Neuronal stem cell (in vitro differentiated cells): ENCODE measurements at regions not wholly inside any gene's neighbourhood (a gene's known extent, or its start where the extent isn't known, plus 50 kb on each side); places are given as distances from the start of the nearest gene placed in this dataset.

ENCODE experiments used
- DNase-seq: peaks from one replicate; pipeline ENCODE4 v3.0.0-alpha.2; 2013; ENCODE audit warnings: low spot score
- H2AFZ ChIP-seq: one replicate; pipeline ENCODE4 v1.6.1; 2013; ENCODE audit warnings: mild to moderate bottlenecking, low read length, inconsistent platforms
- H2AK5ac ChIP-seq: 2 replicates; pipeline ENCODE4 v1.6.1; 2013; ENCODE audit warnings: low read depth, mild to moderate bottlenecking, inconsistent platforms, low read length, moderate library complexity, mixed read lengths
- H2BK120ac ChIP-seq: 2 replicates; pipeline ENCODE4 v1.6.1; 2013; ENCODE audit warnings: low read depth, mild to moderate bottlenecking, inconsistent platforms, low read length, moderate library complexity, mixed read lengths
- H2BK12ac ChIP-seq: one replicate; pipeline ENCODE4 v1.6.1; 2013; ENCODE audit warnings: low read length, inconsistent platforms
- H2BK15ac ChIP-seq: 2 replicates; pipeline ENCODE4 v1.6.1; 2013; ENCODE audit warnings: mild to moderate bottlenecking, low read length, inconsistent platforms, mixed read lengths
- H2BK5ac ChIP-seq: one replicate; pipeline ENCODE4 v1.6.1; 2013; ENCODE audit warnings: inconsistent platforms, mild to moderate bottlenecking, low read length, moderate library complexity
- H3K14ac ChIP-seq: one replicate; pipeline ENCODE4 v1.6.1; 2013; ENCODE audit warnings: low read length, inconsistent platforms
- H3K18ac ChIP-seq: 2 replicates; pipeline ENCODE4 v1.6.1; 2013; ENCODE audit warnings: low read length, inconsistent platforms
- H3K23ac ChIP-seq: 2 replicates; pipeline ENCODE4 v1.6.1; 2013; ENCODE audit warnings: low read depth, mild to moderate bottlenecking, mixed read lengths, low read length, inconsistent platforms; ENCODE audit not compliant: poor library complexity
- H3K27ac ChIP-seq: replicated peaks from 3 replicates; pipeline ENCODE4 v1.5.1; 2013; ENCODE audit warnings: low read length, inconsistent platforms
- H3K27me3 ChIP-seq, 3 experiments: 2 replicates each; pipeline ENCODE4 v1.6.1; 2013; ENCODE audit warnings: low read length in 3 of 3, mild to moderate bottlenecking in 2 of 3, inconsistent platforms in 1 of 3, low read depth in 1 of 3, mixed read lengths in 1 of 3, moderate library complexity in 1 of 3; ENCODE audit not compliant: control insufficient read depth in 3 of 3, insufficient read depth in 3 of 3
- H3K36me3 ChIP-seq, 2 donors: replicated peaks in 1 of 2; 2 replicates each; pipeline ENCODE4 v1.6.1; 2013; ENCODE audit warnings: low read length in 2 of 2; ENCODE audit not compliant: control insufficient read depth in 2 of 2, insufficient read depth in 2 of 2
- H3K4ac ChIP-seq: 2 replicates; pipeline ENCODE4 v1.6.1; 2013; ENCODE audit warnings: inconsistent platforms, mild to moderate bottlenecking, low read length, moderate library complexity
- H3K4me1 ChIP-seq, 2 donors: 1 replicate in 1 of 2; 2 replicates in 1 of 2; pipeline ENCODE4 v1.6.1; 2013; ENCODE audit warnings: low read length in 2 of 2, low read depth in 1 of 2; ENCODE audit not compliant: control insufficient read depth in 2 of 2, insufficient read depth in 1 of 2
- H3K4me2 ChIP-seq: one replicate; pipeline ENCODE4 v1.6.1; 2013; ENCODE audit warnings: mild to moderate bottlenecking, low read length, inconsistent platforms; ENCODE audit not compliant: insufficient read depth, poor library complexity, severe bottlenecking
- H3K4me3 ChIP-seq, 2 donors: 2 replicates each; pipeline ENCODE4 v1.5.1; 2013; ENCODE audit warnings: low read length in 2 of 2, mild to moderate bottlenecking in 2 of 2, inconsistent platforms in 1 of 2, moderate library complexity in 1 of 2
- H3K79me1 ChIP-seq: one replicate; pipeline ENCODE4 v1.6.1; 2013; ENCODE audit warnings: low read depth, mild to moderate bottlenecking, inconsistent platforms, low read length, moderate library complexity
- H3K9ac ChIP-seq: one replicate; pipeline ENCODE4 v1.6.1; 2013; ENCODE audit warnings: mild to moderate bottlenecking, low read depth, low read length, inconsistent platforms; ENCODE audit not compliant: poor library complexity
- H3K9me3 ChIP-seq, 2 donors: replicated peaks in 1 of 2; 2 replicates each; pipeline versions ENCODE3 to v1.6.1; 2013; ENCODE audit warnings: low read length in 2 of 2, mild to moderate bottlenecking in 2 of 2, inconsistent platforms in 1 of 2, low read depth in 1 of 2, mixed read lengths in 1 of 2, moderate library complexity in 1 of 2; ENCODE audit not compliant: control insufficient read depth in 2 of 2, insufficient read depth in 1 of 2
- H4K8ac ChIP-seq: one replicate; pipeline ENCODE4 v1.6.1; 2013; ENCODE audit warnings: low read depth, mild to moderate bottlenecking, inconsistent platforms, low read length, moderate library complexity
- H4K91ac ChIP-seq: one replicate; pipeline ENCODE4 v1.6.1; 2013; ENCODE audit warnings: low read length, low read depth, mild to moderate bottlenecking, inconsistent platforms; ENCODE audit not compliant: poor library complexity
- WGBS, 2 donors: extraction: QIAGEN DNeasy Blood & Tissue Kit; methylation state at CpG; one replicate each; pipeline ENCODE4 v1.1.7; 2013; ENCODE audit warnings: missing lambda C conversion rate in 2 of 2, mixed read lengths in 1 of 2; ENCODE audit not compliant: insufficient read length in 2 of 2, insufficient replicate concordance in 1 of 2; ENCODE audit errors: extremely low coverage in 2 of 2; 5-methylcytosine and 5-hydroxymethylcytosine counted together

DNA sequence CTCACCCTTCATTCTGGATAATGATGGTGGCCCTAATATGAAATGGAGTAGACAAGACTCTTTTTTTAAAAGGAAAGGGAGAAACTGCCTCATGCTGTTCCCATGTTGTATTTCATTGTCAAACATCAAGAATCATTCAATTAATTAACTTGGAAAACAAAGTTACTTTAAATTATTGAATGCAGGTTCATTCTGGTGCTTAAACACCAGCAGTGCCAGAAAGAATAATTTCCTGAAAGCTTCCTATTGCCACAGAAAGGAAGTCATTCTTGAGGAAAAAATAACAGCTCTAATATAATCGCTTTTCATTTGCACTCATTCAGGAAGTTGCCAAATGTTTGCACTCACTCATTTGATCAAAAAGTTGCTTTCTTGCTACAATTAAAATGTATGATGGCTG, 497.1 kb upstream of the CDH11 start:
- H2BK120ac ChIP-seq = no peak overlapping the region
- no peak overlapping the region for H4K8ac ChIP-seq
- no peak overlapping the region for H3K4me2 ChIP-seq
- no peak overlapping the region for H4K91ac ChIP-seq
- H3K9me3 ChIP-seq = no peaks in the 10 kb centered on the region
- H2BK12ac ChIP-seq = no peak overlapping the region
- no peak overlapping the region for H2BK5ac ChIP-seq
- no peak overlapping the region for H2AK5ac ChIP-seq
- H3K4me1 ChIP-seq = no peaks in the 10 kb centered on the region
- no CpG with 5 or more reads among the region's 1 CpG for WGBS, 2 donors
- no peak overlapping the region for H3K4me3 ChIP-seq
- no peak overlapping the region for H2AFZ ChIP-seq
- H3K36me3 ChIP-seq = no peaks in the 10 kb centered on the region
- H3K4ac ChIP-seq = no peak overlapping the region
- no peak overlapping the region for H3K18ac ChIP-seq
- no peak overlapping the region for H2BK15ac ChIP-seq
- no peak overlapping the region for H3K9ac ChIP-seq
- H3K79me1 ChIP-seq = no peaks in the 10 kb centered on the region
- H3K27me3 ChIP-seq = no peaks in the 10 kb centered on the region
- no peak overlapping the region for H3K23ac ChIP-seq
- DNase-seq = no peak
- H3K27ac ChIP-seq = no peak overlapping the region
- no peak overlapping the region for H3K14ac ChIP-seq

DNA sequence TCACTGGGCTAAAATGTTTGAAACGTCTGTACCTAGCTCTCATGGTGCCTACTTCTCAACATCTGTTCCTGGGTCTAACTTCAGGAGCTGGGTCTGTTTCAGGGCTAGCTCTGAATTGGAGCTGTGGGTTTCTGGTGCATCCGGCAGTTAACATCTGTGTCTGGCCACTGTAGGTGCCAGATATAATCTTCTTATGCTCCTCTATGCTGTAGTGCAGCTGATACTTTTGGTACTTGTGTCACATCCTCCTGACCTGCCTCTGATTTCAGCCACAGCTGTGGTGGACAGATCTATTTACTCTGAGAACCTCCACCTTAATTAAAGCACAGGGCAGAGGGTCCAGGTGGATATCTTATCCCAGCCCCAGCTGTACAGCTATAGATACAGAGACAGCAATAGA, 496.5 kb upstream of the CDH11 start:
- Histone ChIP-seq H3K18ac (no peak overlapping the region), H3K4me2 (no peak overlapping the region), H2BK12ac (no peak overlapping the region), H3K27me3 (no peaks in the 10 kb centered on the region), H3K23ac (no peak overlapping the region), H2AFZ (no peak overlapping the region), H3K27ac (no peak overlapping the region), H3K9ac (no peak overlapping the region), H2BK120ac (no peak overlapping the region), H3K4ac (no peak overlapping the region), H2AK5ac (no peak overlapping the region), H3K79me1 (no peaks in the 10 kb centered on the region), H3K4me3 (no peak overlapping the region), H2BK5ac (no peak overlapping the region), H3K14ac (no peak overlapping the region), H4K91ac (no peak overlapping the region), H2BK15ac (no peak overlapping the region), H3K4me1 (no peaks in the 10 kb centered on the region), H3K9me3 (no peaks in the 10 kb centered on the region), H3K36me3 (no peaks in the 10 kb centered on the region), H4K8ac (no peak overlapping the region)
- DNase-seq = no peak
- WGBS, 2 donors = no CpG with 5 or more reads among the region's 2 CpGs

GRCh38 chr16:65617421-65617820, 495.6 kb upstream of the CDH11 start:
- Histone ChIP-seq H3K14ac (no peak overlapping the region), H3K4me2 (no peak overlapping the region), H3K27me3 (no peaks in the 10 kb centered on the region), H3K9ac (no peak overlapping the region), H2AFZ (no peak overlapping the region), H3K79me1 (no peaks in the 10 kb centered on the region), H3K27ac (no peak overlapping the region), H4K91ac (no peak overlapping the region), H2AK5ac (no peak overlapping the region), H2BK12ac (no peak overlapping the region), H3K23ac (no peak overlapping the region), H3K36me3 (no peaks in the 10 kb centered on the region), H3K9me3 (no peaks in the 10 kb centered on the region), H3K4me3 (no peak overlapping the region), H2BK15ac (no peak overlapping the region), H2BK120ac (no peak overlapping the region), H3K4ac (no peak overlapping the region), H4K8ac (no peak overlapping the region), H3K18ac (no peak overlapping the region), H2BK5ac (no peak overlapping the region), H3K4me1 (no peaks in the 10 kb centered on the region)
- WGBS, 2 donors = no CpG with 5 or more reads among the region's 3 CpGs
- no peak for DNase-seq

DNA sequence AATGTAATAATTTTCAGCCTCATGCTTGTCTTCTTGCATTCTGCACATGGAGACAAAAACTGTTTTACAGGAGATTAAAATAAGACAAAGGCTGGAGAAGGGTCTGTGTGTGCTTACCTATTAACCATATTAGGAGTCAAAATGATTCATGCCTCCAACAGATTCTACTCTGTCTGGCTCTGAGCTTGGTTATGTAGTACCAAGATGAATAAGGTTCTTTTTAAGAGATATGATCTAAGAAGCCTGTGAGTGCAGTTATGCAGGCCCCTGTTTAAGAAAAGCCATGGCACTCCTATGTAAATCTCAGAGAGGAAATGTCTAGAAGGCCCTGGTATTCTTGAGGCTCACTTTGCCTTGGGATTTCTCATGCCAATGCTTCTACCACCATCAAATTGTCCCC, 486.6 kb upstream of the CDH11 start:
- Histone ChIP-seq H3K36me3 (no peaks in the 10 kb centered on the region), H3K14ac (no peak overlapping the region), H3K27me3 (no peaks in the 10 kb centered on the region), H2AFZ (no peak overlapping the region), H3K4me3 (no peak overlapping the region), H4K8ac (no peak overlapping the region), H3K4ac (no peak overlapping the region), H3K18ac (no peak overlapping the region), H2BK15ac (no peak overlapping the region), H3K27ac (no peak overlapping the region), H2BK12ac (no peak overlapping the region), H3K4me2 (no peak overlapping the region), H3K9me3 (no peaks in the 10 kb centered on the region), H3K9ac (no peak overlapping the region), H3K23ac (no peak overlapping the region), H3K79me1 (no peaks in the 10 kb centered on the region), H2BK120ac (no peak overlapping the region), H2BK5ac (no peak overlapping the region), H4K91ac (no peak overlapping the region), H2AK5ac (no peak overlapping the region), H3K4me1 (no peaks in the 10 kb centered on the region)
- DNase-seq = no peak
